Left lung (tissue), 4 donors: ENCODE measurements at regions not wholly inside any gene's neighbourhood (a gene's known extent, or its start where the extent isn't known, plus 50 kb on each side); places are given as distances from the start of the nearest gene placed in this dataset.

Experiments used
- ATAC-seq: fragments of 200-7000 bp; cut with Tn5 transposase; one replicate; pipeline ENCODE4 v1.9.1; 2020; ENCODE audit warnings: moderate library complexity
- DNase-seq, 4 donors: peaks; one replicate each; pipeline ENCODE4 v3.0.0-alpha.2; 2013 to 2020
- H3K27ac ChIP-seq, 2 donors: fragments of 200-600 bp; sonication (generic) in 1 of 2; one replicate each; pipeline versions ENCODE4 v1.5.0 to v1.8.0; 2020 to 2021
- H3K27me3 ChIP-seq, 2 donors: fragments of 200-600 bp; sonication (generic) in 1 of 2; one replicate each; pipeline versions ENCODE4 v1.5.0 to v1.8.0; 2020 to 2021
- H3K36me3 ChIP-seq, 2 donors: fragments of 200-600 bp; sonication (generic) in 1 of 2; one replicate each; pipeline versions ENCODE4 v1.5.0 to v1.8.0; 2020 to 2021
- H3K4me1 ChIP-seq, 2 donors: fragments of 200-600 bp; one replicate each; pipeline ENCODE4 v1.8.0; 2021
- H3K4me3 ChIP-seq, 2 donors: fragments of 200-600 bp; sonication (generic) in 1 of 2; one replicate each; pipeline versions ENCODE4 v1.5.0 to v1.8.0; 2020 to 2021; ENCODE audit warnings: mild to moderate bottlenecking in 1 of 2
- H3K9me3 ChIP-seq, 2 donors: fragments of 200-600 bp; sonication (generic) in 1 of 2; one replicate each; pipeline versions ENCODE4 v1.5.0 to v1.8.0; 2020 to 2021
- CTCF ChIP-seq, 2 donors: fragments of 200-600 bp; sonication (generic) in 1 of 2; IDR thresholded peaks; one replicate each; pipeline versions ENCODE4 v1.5.0 to v1.8.0; 2021; ENCODE audit warnings: antibody characterized with exemption in 2 of 2
- intact Hi-C, 2 donors: fragments of 100-400 bp; cut with DNase I; formaldehyde crosslinking; loops; one replicate each; pipeline versions ENCODE4 v1.11.2 to v1.14.2; 2022
- donor health status: DM: no; HTN: yes; CAD: no.
- donor health status: DM: no; HTN: no; CAD: no.

- no peak overlapping the region for H3K27ac ChIP-seq
- no peak for TF ChIP-seq CTCF (IDR thresholded peaks at IDR 0.05)
- DNase-seq: peak in 1 of 4 donors; percentile 11
- no peaks in the 10 kb centered on the region for H3K36me3 ChIP-seq
- no peak overlapping the region for H3K4me3 ChIP-seq
- no peaks in the 10 kb centered on the region for H3K9me3 ChIP-seq
- no peaks in the 10 kb centered on the region for H3K4me1 ChIP-seq
- H3K27me3 ChIP-seq: no peaks in the 10 kb centered on the region
- peak; percentile 22 for ATAC-seq
- intact Hi-C loops: no loop called here
Observed at GRCh38 chr7:12861070-12861469, 173.6 kb downstream of the ARL4A start.

- no peak overlapping the region for H3K4me3 ChIP-seq
- no peaks in the 10 kb centered on the region for H3K36me3 ChIP-seq
- H3K9me3 ChIP-seq: no peaks in the 10 kb centered on the region
- ATAC-seq (no peak), DNase-seq (no peak)
- intact Hi-C loops: no loop called here
- TF ChIP-seq CTCF (IDR thresholded peaks at IDR 0.05): no peak
- no peaks in the 10 kb centered on the region for H3K4me1 ChIP-seq
- no peak overlapping the region for H3K27ac ChIP-seq
- no peaks in the 10 kb centered on the region for H3K27me3 ChIP-seq
Observed at GRCh38 chr7:12862146-12862545, 174.7 kb downstream of the ARL4A start.

- no peaks in the 10 kb centered on the region for H3K27me3 ChIP-seq
- no peak overlapping the region for H3K27ac ChIP-seq
- no peak for TF ChIP-seq CTCF (IDR thresholded peaks at IDR 0.05)
- ATAC-seq: no peak
- no peaks in the 10 kb centered on the region for H3K36me3 ChIP-seq
- intact Hi-C loops: no loop called here
- no peak for DNase-seq
- H3K9me3 ChIP-seq: no peaks in the 10 kb centered on the region
- H3K4me1 ChIP-seq: no peaks in the 10 kb centered on the region
- no peak overlapping the region for H3K4me3 ChIP-seq
Observed at GRCh38 chr7:12864470-12865046, 177.1 kb downstream of the ARL4A start.

GRCh38 chr7:12865593-12865992 is 178.2 kb downstream of the ARL4A start:
- intact Hi-C loops: no loop called here
- ATAC-seq (no peak), DNase-seq (no peak)
- Histone ChIP-seq H3K4me1 (no peaks in the 10 kb centered on the region), H3K27me3 (no peaks in the 10 kb centered on the region), H3K27ac (no peak overlapping the region), H3K36me3 (no peaks in the 10 kb centered on the region), H3K4me3 (no peak overlapping the region), H3K9me3 (no peaks in the 10 kb centered on the region)
- TF ChIP-seq CTCF (IDR thresholded peaks at IDR 0.05): no peak

GRCh38 chr7:12866207-12866606 is 178.8 kb downstream of the ARL4A start:
- no peaks in the 10 kb centered on the region for H3K27me3 ChIP-seq
- intact Hi-C loops: no loop called here
- no peak for ATAC-seq
- no peaks in the 10 kb centered on the region for H3K36me3 ChIP-seq
- no peaks in the 10 kb centered on the region for H3K9me3 ChIP-seq
- H3K4me3 ChIP-seq: no peak overlapping the region
- no peak overlapping the region for H3K27ac ChIP-seq
- TF ChIP-seq CTCF (IDR thresholded peaks at IDR 0.05): no peak
- H3K4me1 ChIP-seq: no peaks in the 10 kb centered on the region
- no peak for DNase-seq
